ENCODE measurements at regions not wholly inside any gene's neighbourhood (a gene's known extent, or its start where the extent isn't known, plus 50 kb on each side); places are given as distances from the start of the nearest gene placed in this dataset.
"Not testable (repeated sequence)": the region's sequence is repeated elsewhere in the genome, so short reads cannot be mapped to it uniquely, and the experiment has no call there.

DNA sequence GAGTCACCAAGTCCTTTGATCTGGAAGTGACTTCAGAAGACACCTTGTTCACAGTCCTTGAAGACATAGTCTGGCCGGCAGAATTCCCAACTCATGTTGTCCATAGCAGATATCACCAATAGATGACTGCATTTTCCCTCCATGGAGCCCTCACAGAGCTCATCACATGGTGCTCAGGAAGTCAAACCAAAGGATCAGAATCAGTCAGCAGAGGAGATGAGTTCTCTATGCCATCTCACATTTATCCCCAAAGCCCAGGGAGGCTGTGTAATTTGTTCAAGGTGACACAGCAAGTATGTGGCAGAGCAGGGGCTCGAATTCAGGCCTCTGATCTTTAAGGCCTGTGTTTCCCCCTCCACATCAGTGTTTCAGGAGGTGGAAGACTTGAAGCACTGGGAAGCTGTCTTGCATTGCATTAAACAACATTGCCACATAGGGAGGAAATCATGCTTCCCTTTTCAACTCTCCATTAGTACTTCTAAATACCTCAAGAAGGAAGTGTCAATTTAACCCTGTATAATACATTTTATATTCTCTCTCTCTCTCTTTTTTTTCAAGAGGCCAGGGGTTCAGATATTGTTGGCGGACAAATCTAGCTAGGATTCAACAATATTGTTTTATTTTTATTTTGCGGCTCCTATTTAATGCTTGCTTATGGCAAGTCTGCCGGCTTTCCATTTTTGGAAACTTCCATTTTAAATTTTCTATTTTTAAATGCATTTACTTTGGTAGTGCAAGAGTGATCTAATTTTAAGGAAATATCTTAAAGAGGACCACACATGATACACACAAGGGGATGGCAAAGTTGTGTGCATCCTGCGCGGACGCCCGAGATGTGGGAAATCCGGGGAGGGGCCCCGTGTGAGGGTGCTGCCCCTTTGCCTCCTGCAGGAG lies 61.9 kb downstream of the NPIPB5 start:
- not testable (repeated sequence) for DNase-seq

- DNase-seq: not testable (repeated sequence)
Observed at GRCh38 chr16:22573225-22573530, 62.5 kb downstream of the NPIPB5 start.

DNA sequence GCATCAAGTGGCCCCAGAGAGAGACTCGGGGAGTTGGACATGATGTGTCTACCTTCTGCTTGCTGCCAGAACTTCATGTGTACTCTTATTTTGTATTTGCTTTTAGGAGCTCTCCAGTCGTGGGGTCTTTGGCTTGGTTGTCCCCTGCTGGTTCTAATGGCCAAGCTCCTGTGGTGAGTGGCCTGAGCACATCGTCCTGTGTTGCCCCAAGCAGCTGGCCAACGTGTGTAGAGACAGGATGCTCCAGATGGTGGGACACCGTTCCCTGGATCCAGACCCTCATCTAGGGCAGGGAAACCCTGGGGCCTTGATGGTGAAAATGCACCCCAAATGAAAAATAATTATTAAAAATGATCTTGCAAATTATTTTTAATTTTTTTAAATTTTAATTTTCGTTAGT lies 65.8 kb downstream of the NPIPB5 start:
- DNase-seq: not testable (repeated sequence)

DNA sequence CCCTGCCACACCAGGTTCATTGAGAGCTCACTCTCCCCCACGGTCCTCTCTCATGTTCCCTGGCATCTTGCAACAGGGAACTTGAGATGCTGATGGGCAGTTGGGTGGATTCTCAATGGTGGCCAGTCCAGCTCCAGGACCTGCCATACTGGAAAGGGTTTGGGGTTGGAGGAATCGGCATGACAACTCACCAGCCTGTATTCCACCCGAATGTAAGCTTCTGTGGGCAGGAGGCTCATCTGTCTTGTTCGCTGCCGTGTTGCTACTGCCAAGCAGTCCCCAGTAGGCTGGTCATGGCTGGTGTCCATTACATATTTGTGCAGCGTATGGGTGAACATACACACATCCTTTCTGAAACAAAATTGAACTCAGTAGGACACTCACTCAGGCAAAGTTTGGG lies 72.5 kb downstream of the NPIPB5 start:
- not testable (repeated sequence) for DNase-seq

GRCh38 chr16:22584459-22584858 lies 73.8 kb downstream of the NPIPB5 start:
- not testable (repeated sequence) for DNase-seq

DNA sequence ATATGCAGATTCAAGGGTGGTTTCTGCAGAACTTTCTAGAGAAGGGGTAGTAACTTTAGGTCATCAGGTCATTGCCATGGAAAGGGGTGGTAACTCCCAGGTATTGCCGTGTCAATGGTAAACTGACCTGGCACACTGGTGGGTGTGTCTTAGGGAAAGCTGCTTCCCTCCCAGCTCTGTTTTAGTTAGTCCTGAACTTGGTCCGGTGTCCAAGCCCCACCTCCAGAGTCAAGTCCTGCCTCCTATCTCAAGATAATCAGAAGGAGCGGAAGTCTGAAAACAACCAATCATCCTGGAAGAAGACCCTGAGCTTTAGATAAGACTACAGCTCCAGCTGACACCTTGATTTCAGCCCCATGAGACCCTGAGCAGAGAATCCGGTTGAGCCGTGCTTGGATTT lies 74.2 kb downstream of the NPIPB5 start:
- not testable (repeated sequence) for DNase-seq

- DNase-seq: not testable (repeated sequence)
Observed at GRCh38 chr16:22585431-22585830, 74.7 kb downstream of the NPIPB5 start.

DNA sequence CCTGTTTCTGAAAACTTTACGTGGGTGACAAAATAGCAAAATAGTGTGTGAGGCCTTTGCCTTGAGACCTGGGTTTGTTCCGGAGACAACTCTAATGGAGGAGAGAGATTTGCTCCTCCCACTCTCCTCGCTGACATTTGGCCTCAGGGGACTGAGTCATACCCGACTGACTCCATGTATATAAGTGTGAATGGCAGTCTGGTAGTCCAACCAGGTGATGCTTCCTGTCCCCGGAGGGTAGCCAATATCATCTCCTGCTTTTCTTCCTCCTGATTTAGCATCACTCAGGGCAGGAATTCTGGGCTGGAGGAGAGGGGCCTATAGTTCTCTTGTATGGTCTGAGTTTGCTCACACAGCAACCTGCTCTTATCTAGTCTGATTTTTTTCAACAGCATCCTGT lies 76.0 kb downstream of the NPIPB5 start:
- DNase-seq: not testable (repeated sequence)

DNA sequence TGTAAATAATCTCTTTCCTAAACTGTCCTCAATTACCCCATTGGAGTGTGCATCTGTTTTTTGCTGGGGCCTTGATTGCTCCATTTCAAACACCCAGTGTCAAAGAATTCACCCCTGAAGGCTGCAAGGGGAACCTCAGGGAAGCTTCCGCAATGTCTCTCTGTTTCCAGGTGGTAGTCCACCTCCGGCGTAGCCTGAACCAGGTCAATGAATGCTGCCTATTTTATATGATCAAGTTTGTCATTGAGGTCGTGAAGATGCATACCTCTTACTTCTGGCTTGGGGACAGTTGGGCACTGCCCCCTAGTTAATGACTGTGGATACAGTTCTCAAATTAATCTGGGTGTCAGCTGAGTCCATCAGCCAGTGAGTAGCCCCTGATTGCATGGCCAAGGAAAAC lies 79.1 kb downstream of the NPIPB5 start:
- DNase-seq: not testable (repeated sequence)

DNA sequence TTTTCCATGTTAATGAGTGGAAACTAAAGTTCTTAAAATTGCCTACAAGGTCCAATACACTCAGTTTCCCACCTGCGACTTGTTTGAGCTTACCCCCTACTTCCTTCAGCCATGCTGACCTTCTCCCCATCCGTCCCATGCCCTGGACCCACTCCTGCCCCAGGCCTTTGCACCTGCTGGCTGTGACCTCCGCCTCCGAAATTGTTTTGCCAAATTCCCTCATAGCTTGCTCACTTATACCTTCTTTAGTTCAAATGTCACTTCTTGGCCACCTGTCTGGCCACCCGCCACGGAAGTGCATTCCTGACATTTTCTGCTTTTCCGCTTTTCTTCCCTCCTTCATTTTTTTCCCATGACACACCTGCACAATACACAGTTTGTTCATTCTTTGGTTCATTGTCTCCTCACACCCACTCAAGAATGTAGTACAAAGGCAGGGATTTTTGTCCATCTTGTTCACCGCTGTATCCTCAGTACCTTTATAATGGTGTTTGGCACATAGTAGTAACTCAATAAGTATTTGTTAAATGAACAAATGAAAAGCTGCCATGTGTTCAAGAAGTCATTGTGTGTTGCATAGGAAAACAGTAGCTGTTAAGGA lies 85.9 kb downstream of the NPIPB5 start:
- DNase-seq: not testable (repeated sequence)

GRCh38 chr16:22603744-22604143 lies 93.1 kb downstream of the NPIPB5 start:
- DNase-seq: not testable (repeated sequence)

GRCh38 chr16:22606619-22607018 lies 95.9 kb downstream of the NPIPB5 start:
- DNase-seq: not testable (repeated sequence)

GRCh38 chr16:22609798-22610197 lies 99.1 kb downstream of the NPIPB5 start:
- DNase-seq: not testable (repeated sequence)

GRCh38 chr16:22611128-22611527 lies 100.4 kb downstream of the NPIPB5 start:
- not testable (repeated sequence) for DNase-seq

- no peak for DNase-seq
Observed at GRCh38 chr16:22614271-22614947, 103.7 kb downstream of the NPIPB5 start.

DNA sequence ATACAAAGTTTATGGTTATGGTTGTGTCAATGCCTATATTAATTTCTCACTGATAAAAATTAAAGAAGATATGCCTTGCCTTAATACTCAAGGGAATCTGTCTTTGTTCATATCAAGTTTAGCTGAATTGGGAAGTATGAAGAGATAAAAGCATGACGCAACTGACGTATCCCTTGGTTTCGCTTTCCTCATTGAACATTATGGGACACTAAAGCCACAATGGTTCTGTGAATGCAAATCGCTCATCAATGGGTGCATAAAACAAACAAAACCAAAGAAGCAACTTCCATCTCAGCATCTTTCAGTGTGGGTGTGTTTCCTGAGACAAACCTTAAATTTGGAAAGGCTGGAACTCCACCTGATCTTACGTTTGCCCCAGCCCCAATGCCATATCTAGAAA lies 108.2 kb downstream of the NPIPB5 start:
- no peak for DNase-seq

DNA sequence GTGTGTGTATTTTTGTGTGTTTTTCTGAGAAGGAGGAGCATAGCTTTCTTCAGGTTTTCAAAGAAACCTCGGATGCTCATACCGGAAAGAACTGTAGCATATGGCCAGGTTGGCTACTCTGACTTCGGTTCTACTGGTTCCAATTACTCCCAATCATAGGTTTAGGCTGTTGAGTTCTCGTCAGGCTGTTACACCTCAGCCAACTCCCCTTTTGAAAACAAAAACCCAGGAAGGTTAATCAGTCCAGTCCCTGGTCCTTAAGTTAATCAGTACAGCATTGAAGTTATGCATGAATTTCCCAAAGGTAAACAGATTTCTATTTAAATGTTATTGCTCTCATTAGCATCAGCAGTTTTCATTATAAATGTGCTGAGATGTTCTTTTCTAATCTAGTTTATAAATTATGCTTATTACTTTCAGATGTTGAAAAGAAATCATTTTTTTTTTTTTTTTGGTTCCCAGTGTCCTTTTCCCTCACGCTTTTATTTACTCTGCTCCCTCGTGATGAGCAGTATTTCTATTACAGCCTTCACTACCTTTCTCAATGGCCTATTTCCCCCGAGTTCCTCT lies 111.0 kb downstream of the NPIPB5 start:
- DNase-seq: no peak

- no peak for DNase-seq
Observed at GRCh38 chr16:22622703-22623102, 112.0 kb downstream of the NPIPB5 start.

GRCh38 chr16:22623351-22623781 lies 112.7 kb downstream of the NPIPB5 start:
- DNase-seq: no peak

- no peak for DNase-seq
Observed at GRCh38 chr16:22624038-22624799, 113.5 kb downstream of the NPIPB5 start.

GRCh38 chr16:22624800-22625533 lies 114.3 kb downstream of the NPIPB5 start:
- DNase-seq: no peak

GRCh38 chr16:22625967-22626366 lies 115.3 kb downstream of the NPIPB5 start:
- no peak for DNase-seq
